ENCODE measurements at regions not wholly inside any gene's neighbourhood (a gene's known extent, or its start where the extent isn't known, plus 50 kb on each side); places are given as distances from the start of the nearest gene placed in this dataset.

DNA sequence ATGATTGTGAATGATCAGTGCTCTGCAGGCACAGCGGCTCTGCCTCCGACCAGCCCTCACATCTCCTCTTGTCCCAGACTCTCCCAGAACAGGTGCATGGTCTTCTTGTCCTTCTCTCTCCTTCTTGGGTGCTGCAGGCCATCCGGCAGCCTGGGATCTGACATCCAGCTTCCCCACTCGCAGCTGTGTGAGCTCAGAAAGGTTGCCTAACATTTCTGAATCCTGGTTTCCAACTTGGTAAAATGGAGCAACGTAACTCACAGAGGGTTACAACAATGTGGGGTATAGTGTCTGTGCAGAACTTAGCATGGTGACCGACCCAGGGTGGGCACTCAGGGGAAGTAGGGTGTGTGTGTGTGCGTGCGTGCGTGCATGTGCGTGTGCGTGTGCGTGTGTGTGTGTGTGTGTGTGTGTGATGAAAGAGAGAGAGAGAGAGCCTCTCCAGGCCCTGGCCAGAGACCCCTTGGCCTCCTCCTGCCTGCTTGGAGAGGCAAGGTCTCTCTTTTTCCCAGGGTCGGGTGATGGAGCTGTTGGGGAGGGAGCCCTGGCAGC is 110.1 kb downstream of the SNX5 start:
- no peak for ATAC-seq (ENCODE audit: low read depth)
- H3K4me3 ChIP-seq (ENCODE audit: severe bottlenecking), result no peak overlapping the region
- H3K9me3 ChIP-seq (ENCODE audit: severe bottlenecking), result no peaks in the 10 kb centered on the region
- H3K36me3 ChIP-seq (ENCODE audit: low read depth), result no peaks in the 10 kb centered on the region
- DNase-seq (ENCODE audit: low spot score), result no peak
- TF ChIP-seq, protein P1, sequence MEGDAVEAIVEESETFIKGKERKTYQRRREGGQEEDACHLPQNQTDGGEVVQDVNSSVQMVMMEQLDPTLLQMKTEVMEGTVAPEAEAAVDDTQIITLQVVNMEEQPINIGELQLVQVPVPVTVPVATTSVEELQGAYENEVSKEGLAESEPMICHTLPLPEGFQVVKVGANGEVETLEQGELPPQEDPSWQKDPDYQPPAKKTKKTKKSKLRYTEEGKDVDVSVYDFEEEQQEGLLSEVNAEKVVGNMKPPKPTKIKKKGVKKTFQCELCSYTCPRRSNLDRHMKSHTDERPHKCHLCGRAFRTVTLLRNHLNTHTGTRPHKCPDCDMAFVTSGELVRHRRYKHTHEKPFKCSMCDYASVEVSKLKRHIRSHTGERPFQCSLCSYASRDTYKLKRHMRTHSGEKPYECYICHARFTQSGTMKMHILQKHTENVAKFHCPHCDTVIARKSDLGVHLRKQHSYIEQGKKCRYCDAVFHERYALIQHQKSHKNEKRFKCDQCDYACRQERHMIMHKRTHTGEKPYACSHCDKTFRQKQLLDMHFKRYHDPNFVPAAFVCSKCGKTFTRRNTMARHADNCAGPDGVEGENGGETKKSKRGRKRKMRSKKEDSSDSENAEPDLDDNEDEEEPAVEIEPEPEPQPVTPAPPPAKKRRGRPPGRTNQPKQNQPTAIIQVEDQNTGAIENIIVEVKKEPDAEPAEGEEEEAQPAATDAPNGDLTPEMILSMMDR (IDR thresholded peaks at IDR 0.05; ENCODE audit: poor library complexity, severe bottlenecking), result no peak
- H3K27ac ChIP-seq (ENCODE audit: poor library complexity, severe bottlenecking), result no peak overlapping the region
- H3K4me1 ChIP-seq (ENCODE audit: insufficient read depth, poor library complexity, severe bottlenecking), result no peaks in the 10 kb centered on the region
- no peaks in the 10 kb centered on the region for H3K27me3 ChIP-seq (ENCODE audit: insufficient read depth, poor library complexity, severe bottlenecking)

DNA sequence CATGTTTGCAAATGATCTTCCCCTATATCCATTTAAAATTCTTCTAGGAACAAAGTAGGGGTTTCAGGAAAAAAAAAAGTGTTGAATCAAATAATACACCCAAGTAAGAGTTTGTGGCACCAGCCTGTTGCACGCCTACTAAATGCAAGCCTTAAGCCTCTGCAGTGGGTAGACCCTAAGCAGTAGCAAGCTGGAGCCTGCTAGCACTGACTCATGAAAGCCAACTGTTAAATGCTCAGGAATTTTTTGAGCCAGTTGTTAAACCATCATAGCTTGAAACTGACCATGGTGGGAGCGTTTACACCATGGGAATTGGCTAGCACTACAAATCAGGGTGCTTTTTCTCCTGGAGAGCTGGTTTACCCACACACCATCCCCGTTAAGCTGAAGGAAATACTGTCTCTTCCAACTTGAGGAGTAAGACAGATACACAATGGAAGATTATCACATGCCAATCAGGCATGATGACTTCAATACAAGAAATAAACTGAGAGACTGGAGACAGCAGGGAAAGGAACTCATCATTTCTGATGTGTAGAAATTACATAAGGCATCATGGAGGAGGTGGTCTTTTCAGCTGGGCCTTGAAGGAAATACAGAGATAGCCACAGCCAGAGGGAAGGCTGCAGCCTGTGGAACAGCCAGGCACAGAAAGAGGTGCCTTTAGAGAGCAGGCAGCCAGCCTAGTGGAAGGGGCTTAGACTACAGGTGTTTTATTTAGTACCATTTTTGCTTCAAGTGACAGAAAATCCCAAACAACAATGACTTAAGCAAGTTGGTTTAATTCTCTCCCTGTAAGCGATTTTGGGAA is 110.8 kb downstream of the SNX5 start:
- H3K36me3 ChIP-seq (ENCODE audit: low read depth), result no peaks in the 10 kb centered on the region
- DNase-seq (ENCODE audit: low spot score) (no peak), ATAC-seq (ENCODE audit: low read depth) (peak; percentile 68)
- H3K4me1 ChIP-seq (ENCODE audit: insufficient read depth, poor library complexity, severe bottlenecking), result no peaks in the 10 kb centered on the region
- H3K27me3 ChIP-seq (ENCODE audit: insufficient read depth, poor library complexity, severe bottlenecking), result no peaks in the 10 kb centered on the region
- TF ChIP-seq, protein P1 (IDR thresholded peaks at IDR 0.05; ENCODE audit: poor library complexity, severe bottlenecking), result no peak
- H3K4me3 ChIP-seq (ENCODE audit: severe bottlenecking), result no peak overlapping the region
- H3K27ac ChIP-seq (ENCODE audit: poor library complexity, severe bottlenecking), result no peak overlapping the region
- H3K9me3 ChIP-seq (ENCODE audit: severe bottlenecking), result no peaks in the 10 kb centered on the region

DNA sequence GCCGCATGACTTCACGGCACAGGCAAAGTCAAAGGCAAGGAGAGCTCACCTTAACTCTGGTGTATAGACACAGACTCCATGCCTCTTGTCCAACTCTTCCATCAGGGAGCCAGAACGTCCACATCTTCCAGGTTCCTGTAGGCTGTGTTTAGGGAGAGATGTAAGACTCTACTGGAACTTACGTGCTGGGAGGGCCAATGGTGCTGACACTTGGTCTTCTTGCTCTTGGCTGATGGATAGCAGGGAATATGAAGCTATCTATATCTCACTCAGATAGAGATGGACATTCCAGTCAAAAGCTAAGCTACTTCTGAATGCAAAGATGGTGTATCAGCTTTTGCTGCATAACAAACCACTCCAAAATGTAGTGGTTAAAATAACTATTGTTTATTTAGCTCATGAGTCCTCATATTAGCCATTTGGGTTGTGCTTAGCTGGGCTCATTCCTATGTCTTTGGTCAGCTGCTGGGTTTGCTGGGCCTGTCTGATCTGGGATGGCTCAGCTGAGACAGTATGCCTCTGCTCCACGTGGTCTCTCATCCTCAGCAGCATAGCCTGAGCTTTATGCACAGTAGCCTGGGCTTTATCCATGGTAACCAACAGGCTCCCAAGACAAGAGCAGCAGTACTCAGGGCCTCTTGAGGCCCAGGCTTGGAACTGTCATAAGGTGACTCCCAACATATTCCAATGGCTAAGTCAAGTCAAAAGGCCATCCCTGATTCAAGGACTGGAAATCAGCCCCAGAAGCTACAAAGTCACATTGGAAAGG is 111.6 kb downstream of the SNX5 start:
- H3K4me1 ChIP-seq (ENCODE audit: insufficient read depth, poor library complexity, severe bottlenecking), result no peaks in the 10 kb centered on the region
- no peak for DNase-seq (ENCODE audit: low spot score)

DNA sequence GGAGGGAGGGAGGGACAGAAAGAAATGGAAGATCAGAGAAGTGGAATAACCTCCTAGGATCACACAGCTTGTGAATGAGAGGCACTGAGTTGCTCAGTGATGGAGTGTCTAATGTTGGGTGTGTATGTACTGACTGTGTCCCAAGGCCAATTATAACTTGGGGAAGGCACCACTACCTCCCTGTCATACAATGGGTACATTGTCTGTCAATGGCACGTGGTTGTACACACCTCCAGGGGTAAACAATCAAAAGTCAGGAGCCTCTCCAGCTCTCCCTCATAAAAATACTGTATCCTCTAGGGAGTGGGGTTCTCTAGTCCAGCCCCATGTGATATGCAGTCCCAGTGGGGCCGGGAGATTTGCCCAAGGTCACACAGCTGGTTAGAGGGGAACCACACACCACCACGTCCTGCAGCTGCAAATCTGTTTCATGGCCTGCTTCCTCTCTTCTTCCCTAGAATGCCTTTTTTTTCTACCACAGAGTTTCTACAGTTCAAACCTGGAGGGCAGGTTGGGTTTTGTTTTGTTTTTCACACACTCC is 112.5 kb downstream of the SNX5 start:
- Histone ChIP-seq H3K36me3 (ENCODE audit: low read depth) (no peaks in the 10 kb centered on the region), H3K4me3 (ENCODE audit: severe bottlenecking) (no peak overlapping the region), H3K9me3 (ENCODE audit: severe bottlenecking) (no peaks in the 10 kb centered on the region), H3K4me1 (ENCODE audit: insufficient read depth, poor library complexity, severe bottlenecking) (no peaks in the 10 kb centered on the region), H3K27me3 (ENCODE audit: insufficient read depth, poor library complexity, severe bottlenecking) (no peaks in the 10 kb centered on the region), H3K27ac (ENCODE audit: poor library complexity, severe bottlenecking) (no peak overlapping the region)
- no peak for DNase-seq (ENCODE audit: low spot score)
- ATAC-seq (ENCODE audit: low read depth), result no peak
- TF ChIP-seq, protein P1 (IDR thresholded peaks at IDR 0.05; ENCODE audit: poor library complexity, severe bottlenecking), result no peak

More for the DNA sequence above, 111.6 kb downstream of the SNX5 start:
- TF ChIP-seq, protein P1 (IDR thresholded peaks at IDR 0.05; ENCODE audit: poor library complexity, severe bottlenecking), result no peak
- Histone ChIP-seq H3K27me3 (ENCODE audit: insufficient read depth, poor library complexity, severe bottlenecking) (no peaks in the 10 kb centered on the region), H3K36me3 (ENCODE audit: low read depth) (no peaks in the 10 kb centered on the region), H3K27ac (ENCODE audit: poor library complexity, severe bottlenecking) (no peak overlapping the region), H3K9me3 (ENCODE audit: severe bottlenecking) (no peaks in the 10 kb centered on the region), H3K4me3 (ENCODE audit: severe bottlenecking) (no peak overlapping the region)
- ATAC-seq (ENCODE audit: low read depth), result no peak

All from RWPE2 (cell line).